Chondrocyte (in vitro differentiated cells): ENCODE measurements at regions not wholly inside any gene's neighbourhood (a gene's known extent, or its start where the extent isn't known, plus 50 kb on each side); places are given as distances from the start of the nearest gene placed in this dataset.
A peak's percentile ranks its signal among the peaks of the same experiment; 100 is the strongest.

Source experiments
- DNase-seq: peaks from one replicate; pipeline ENCODE4 v3.0.0; 2021; ENCODE audit warnings: mixed read lengths, low spot score
- H3K27ac Mint-ChIP-seq: one replicate; pipeline ENCODE4 v1.8.0; 2021; ENCODE audit warnings: mild to moderate bottlenecking, moderate library complexity, mixed read lengths; ENCODE audit not compliant: unreplicated experiment
- H3K27me3 Mint-ChIP-seq: 2 replicates; pipeline ENCODE4 v1.8.0; 2021; ENCODE audit warnings: low read depth, mixed read lengths
- H3K36me3 Mint-ChIP-seq: 2 replicates; pipeline ENCODE4 v1.8.0; 2021; ENCODE audit warnings: low read depth, mixed read lengths
- H3K4me1 Mint-ChIP-seq: 2 replicates; pipeline ENCODE4 v1.8.0; 2021; ENCODE audit warnings: low read depth, mild to moderate bottlenecking, mixed read lengths
- H3K4me3 Mint-ChIP-seq: one replicate; pipeline ENCODE4 v1.8.0; 2021; ENCODE audit warnings: mild to moderate bottlenecking, moderate library complexity, mixed read lengths; ENCODE audit not compliant: unreplicated experiment
- H3K9me3 Mint-ChIP-seq: 2 replicates; pipeline ENCODE4 v1.8.0; 2021; ENCODE audit warnings: low read depth, mixed read lengths
- TF ChIP-seq, protein P1 (sequence below): fragments of 200-600 bp; sonication (generic); IDR thresholded peaks from 2 replicates; pipeline ENCODE4 v1.5.0; 2021; ENCODE audit warnings: antibody characterized with exemption, mild to moderate bottlenecking, moderate library complexity

GRCh38 chr3:25018909-25019308 lies 409.2 kb upstream of the RARB start:
- no peak overlapping the region for H3K27ac Mint-ChIP-seq
- no peak overlapping the region for H3K4me3 Mint-ChIP-seq
- H3K27me3 Mint-ChIP-seq: no peaks in the 10 kb centered on the region
- peaks cover 10% of the 10 kb centered on the region for H3K4me1 Mint-ChIP-seq
- DNase-seq: no peak
- TF ChIP-seq, protein P1, sequence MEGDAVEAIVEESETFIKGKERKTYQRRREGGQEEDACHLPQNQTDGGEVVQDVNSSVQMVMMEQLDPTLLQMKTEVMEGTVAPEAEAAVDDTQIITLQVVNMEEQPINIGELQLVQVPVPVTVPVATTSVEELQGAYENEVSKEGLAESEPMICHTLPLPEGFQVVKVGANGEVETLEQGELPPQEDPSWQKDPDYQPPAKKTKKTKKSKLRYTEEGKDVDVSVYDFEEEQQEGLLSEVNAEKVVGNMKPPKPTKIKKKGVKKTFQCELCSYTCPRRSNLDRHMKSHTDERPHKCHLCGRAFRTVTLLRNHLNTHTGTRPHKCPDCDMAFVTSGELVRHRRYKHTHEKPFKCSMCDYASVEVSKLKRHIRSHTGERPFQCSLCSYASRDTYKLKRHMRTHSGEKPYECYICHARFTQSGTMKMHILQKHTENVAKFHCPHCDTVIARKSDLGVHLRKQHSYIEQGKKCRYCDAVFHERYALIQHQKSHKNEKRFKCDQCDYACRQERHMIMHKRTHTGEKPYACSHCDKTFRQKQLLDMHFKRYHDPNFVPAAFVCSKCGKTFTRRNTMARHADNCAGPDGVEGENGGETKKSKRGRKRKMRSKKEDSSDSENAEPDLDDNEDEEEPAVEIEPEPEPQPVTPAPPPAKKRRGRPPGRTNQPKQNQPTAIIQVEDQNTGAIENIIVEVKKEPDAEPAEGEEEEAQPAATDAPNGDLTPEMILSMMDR: no peak
- no peaks in the 10 kb centered on the region for H3K9me3 Mint-ChIP-seq
- no peaks in the 10 kb centered on the region for H3K36me3 Mint-ChIP-seq

GRCh38 chr3:25019506-25019905 lies 408.6 kb upstream of the RARB start:
- Mint-ChIP-seq H3K27me3 (no peaks in the 10 kb centered on the region), H3K36me3 (no peaks in the 10 kb centered on the region), H3K4me3 (no peak overlapping the region), H3K4me1 (peaks cover 10% of the 10 kb centered on the region), H3K9me3 (no peaks in the 10 kb centered on the region), H3K27ac (no peak overlapping the region)
- no peak for DNase-seq
- TF ChIP-seq, protein P1: no peak

DNA sequence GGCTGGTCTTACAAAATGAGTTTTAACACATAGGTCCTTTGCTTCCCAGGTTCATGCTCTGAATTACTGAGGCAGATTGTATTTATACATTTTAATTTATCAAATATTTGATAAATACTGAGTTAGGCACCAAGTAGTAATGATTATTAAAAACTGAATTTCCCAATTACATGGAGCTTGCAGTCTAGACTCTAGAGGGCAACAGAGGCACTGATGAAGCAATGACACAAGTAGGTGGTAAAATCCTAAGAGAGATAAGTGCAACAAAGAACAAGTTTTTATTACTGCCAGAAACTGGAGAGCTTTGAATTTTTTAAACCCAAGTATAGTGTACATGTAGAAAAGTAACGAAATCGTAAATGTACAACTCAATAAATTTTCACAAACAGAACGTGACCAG lies 406.2 kb upstream of the RARB start:
- no peaks in the 10 kb centered on the region for H3K9me3 Mint-ChIP-seq
- H3K36me3 Mint-ChIP-seq: no peaks in the 10 kb centered on the region

DNA sequence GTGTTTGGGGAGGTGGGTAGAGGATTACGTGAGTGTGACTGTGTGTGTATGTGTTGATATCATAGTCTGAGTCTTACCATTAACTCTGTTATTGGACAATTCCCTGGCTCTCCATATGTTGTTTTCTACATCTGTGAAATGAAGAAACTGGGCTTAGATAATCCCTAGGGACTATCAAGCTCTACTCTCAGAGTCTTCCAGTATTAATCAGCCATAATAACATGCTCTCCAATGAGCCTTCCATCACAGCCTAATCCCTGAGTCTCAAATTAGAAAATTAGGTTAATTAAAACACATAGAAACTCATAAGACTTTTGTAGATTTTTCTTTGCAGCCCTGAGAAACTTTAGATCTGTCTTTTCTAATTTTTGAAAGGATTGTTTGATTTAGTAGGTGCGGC lies 404.2 kb upstream of the RARB start:
- TF ChIP-seq, protein P1: no peak
- H3K4me1 Mint-ChIP-seq: peaks cover 16% of the 10 kb centered on the region
- DNase-seq: no peak
- H3K27me3 Mint-ChIP-seq: no peaks in the 10 kb centered on the region
- no peak overlapping the region for H3K4me3 Mint-ChIP-seq
- H3K36me3 Mint-ChIP-seq: no peaks in the 10 kb centered on the region
- no peaks in the 10 kb centered on the region for H3K9me3 Mint-ChIP-seq
- H3K27ac Mint-ChIP-seq: no peak overlapping the region

More for the DNA sequence above, 406.2 kb upstream of the RARB start:
- H3K4me3 Mint-ChIP-seq: no peak overlapping the region
- DNase-seq: no peak
- TF ChIP-seq, protein P1: peak; percentile 84
- no peaks in the 10 kb centered on the region for H3K27me3 Mint-ChIP-seq
- H3K27ac Mint-ChIP-seq: no peak overlapping the region
- H3K4me1 Mint-ChIP-seq: peaks cover 16% of the 10 kb centered on the region

- no peak for DNase-seq
- peaks cover 8% of the 10 kb centered on the region for H3K4me1 Mint-ChIP-seq
- H3K4me3 Mint-ChIP-seq: no peak overlapping the region
- TF ChIP-seq, protein P1: no peak
- H3K27me3 Mint-ChIP-seq: no peaks in the 10 kb centered on the region
- H3K36me3 Mint-ChIP-seq: no peaks in the 10 kb centered on the region
- H3K9me3 Mint-ChIP-seq: no peaks in the 10 kb centered on the region
- H3K27ac Mint-ChIP-seq: no peak overlapping the region
These were observed 402.8 kb upstream of the RARB start for GRCh38 chr3:25025236-25025635.
